ENCODE measurements at regions not wholly inside any gene's neighbourhood (a gene's known extent, or its start where the extent isn't known, plus 50 kb on each side); places are given as distances from the start of the nearest gene placed in this dataset.

- Histone ChIP-seq H3K4me1 (ENCODE audit: control insufficient read depth, insufficient read depth, low read length) (no peaks in the 10 kb centered on the region), H4K8ac (ENCODE audit: low read depth in 2 of 2, low read length in 2 of 2) (no peak overlapping the region), H3K4ac (ENCODE audit: low read depth, low read length) (no peak overlapping the region), H3K9me1 (ENCODE audit: insufficient read depth, low read length) (no peaks in the 10 kb centered on the region), H4K20me1 (ENCODE audit: insufficient read depth, low read length) (no peaks in the 10 kb centered on the region), H2BK15ac (ENCODE audit: low read depth, low read length) (no peak overlapping the region), H2BK120ac (ENCODE audit: low read depth, low read length) (no peak overlapping the region), H3K4me3 (ENCODE audit: insufficient read depth, low read depth, low read length) (no peak overlapping the region), H3K4me2 (ENCODE audit: low read depth, low read length) (no peak overlapping the region), H2BK20ac (ENCODE audit: low read depth, low read length) (no peak overlapping the region), H3K23ac (ENCODE audit: low read depth, low read length) (no peak overlapping the region), H2AK5ac (ENCODE audit: low read depth, low read length) (no peak overlapping the region), H3K27me3 (ENCODE audit: control insufficient read depth, insufficient read depth, low read length) (peaks cover 8% of the 10 kb centered on the region), H4K5ac (ENCODE audit: low read depth, low read length) (no peak overlapping the region), H3K36me3 (ENCODE audit: control insufficient read depth, insufficient read depth, low read length) (no peaks in the 10 kb centered on the region), H3K27ac (ENCODE audit: insufficient read depth, low read length) (no peak overlapping the region), H3K9me3 (ENCODE audit: control insufficient read depth, insufficient read depth, low read length) (no peaks in the 10 kb centered on the region), H2BK5ac (ENCODE audit: low read depth, low read length, poor library complexity, severe bottlenecking) (no peak overlapping the region), H3K18ac (ENCODE audit: low read depth, low read length) (no peak overlapping the region), H3K56ac (ENCODE audit: extremely low read depth, insufficient read depth, low read length) (no peak overlapping the region), H2AK9ac (replicated peaks; ENCODE audit: low read depth, low read length, poor library complexity) (peak overlapping the region; percentile 61), H4K91ac (ENCODE audit: insufficient read depth, low read depth, low read length) (no peak overlapping the region), H3K79me1 (ENCODE audit: low read depth in 1 of 2, low read length in 2 of 2) (no peaks in the 10 kb centered on the region), H3K9ac (ENCODE audit: low read depth, low read length) (no peak overlapping the region), H2AFZ (replicated peaks; ENCODE audit: low read length, poor library complexity) (no peak overlapping the region), H3K14ac (replicated peaks; ENCODE audit: low read depth, low read length) (no peak overlapping the region)
- no peak for TF ChIP-seq POLR2A (IDR thresholded peaks at IDR 0.05; ENCODE audit: low read depth, low read length)
- TF ChIP-seq, protein P1, sequence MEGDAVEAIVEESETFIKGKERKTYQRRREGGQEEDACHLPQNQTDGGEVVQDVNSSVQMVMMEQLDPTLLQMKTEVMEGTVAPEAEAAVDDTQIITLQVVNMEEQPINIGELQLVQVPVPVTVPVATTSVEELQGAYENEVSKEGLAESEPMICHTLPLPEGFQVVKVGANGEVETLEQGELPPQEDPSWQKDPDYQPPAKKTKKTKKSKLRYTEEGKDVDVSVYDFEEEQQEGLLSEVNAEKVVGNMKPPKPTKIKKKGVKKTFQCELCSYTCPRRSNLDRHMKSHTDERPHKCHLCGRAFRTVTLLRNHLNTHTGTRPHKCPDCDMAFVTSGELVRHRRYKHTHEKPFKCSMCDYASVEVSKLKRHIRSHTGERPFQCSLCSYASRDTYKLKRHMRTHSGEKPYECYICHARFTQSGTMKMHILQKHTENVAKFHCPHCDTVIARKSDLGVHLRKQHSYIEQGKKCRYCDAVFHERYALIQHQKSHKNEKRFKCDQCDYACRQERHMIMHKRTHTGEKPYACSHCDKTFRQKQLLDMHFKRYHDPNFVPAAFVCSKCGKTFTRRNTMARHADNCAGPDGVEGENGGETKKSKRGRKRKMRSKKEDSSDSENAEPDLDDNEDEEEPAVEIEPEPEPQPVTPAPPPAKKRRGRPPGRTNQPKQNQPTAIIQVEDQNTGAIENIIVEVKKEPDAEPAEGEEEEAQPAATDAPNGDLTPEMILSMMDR (conservative IDR thresholded peaks at IDR 0.05; ENCODE audit: low read depth, low read length): no peak
- WGBS, 2 experiments (ENCODE audit: extremely low coverage in 2 of 2, insufficient read length in 1 of 2): 35% methylated on average over 4 of the region's 13 CpGs; no CpG with 5 or more reads in 1 of the 2 experiments
- no peak for DNase-seq
- ChIA-PET CTCF (interaction anchor here (0.7 kb wide), 1 partner anchor 753 kb away, joined by 6 read pairs; no protein-coding TSS in a partner anchor), POLR2A (ENCODE audit: unreplicated experiment) (no interaction called here)
- intact Hi-C loops (cut with micrococcal nuclease): no loop called here
- dilution Hi-C loops (cut with HindIII; ENCODE audit: low sequenced_read_pairs, unreplicated experiment): no loop called here
- in situ Hi-C loops (cut with MboI; ENCODE audit: low sequenced_read_pairs): loop anchor here (5.0 kb wide), 1 partner anchor 49 kb away; no protein-coding TSS in a partner anchor
- BruUV-seq (replicated peaks): no TSS peak
- no peak for ATAC-seq (ENCODE audit: low read depth)
These were observed 186.1 kb downstream of the TJP1 start for GRCh38 chr15:29636140-29636539.
